Fibroblast of lung (primary cell): ENCODE measurements at regions not wholly inside any gene's neighbourhood (a gene's known extent, or its start where the extent isn't known, plus 50 kb on each side); places are given as distances from the start of the nearest gene placed in this dataset.

ENCODE experiments used
- DNase-seq, 2 donors: peaks; one replicate each; pipeline versions ENCODE4 v3.0.0 to v3.0.0-alpha.2; 2010; ENCODE audit warnings: low read depth in 2 of 2
- H2AFZ ChIP-seq: 2 replicates; pipeline ENCODE4 v1.5.1; 2012; ENCODE audit warnings: low read length, control low read depth, inconsistent platforms
- H3K27ac ChIP-seq: 2 replicates; pipeline ENCODE4 v1.5.1; 2011; ENCODE audit warnings: low read length, control low read depth; ENCODE audit not compliant: insufficient read depth
- H3K27me3 ChIP-seq: 2 replicates; pipeline ENCODE4 v1.5.1; 2011; ENCODE audit warnings: mild to moderate bottlenecking, low read length; ENCODE audit not compliant: control insufficient read depth, insufficient read depth
- H3K36me3 ChIP-seq: 2 replicates; pipeline ENCODE4 v1.5.1; 2011; ENCODE audit warnings: low read length; ENCODE audit not compliant: control insufficient read depth, insufficient read depth
- H3K4me1 ChIP-seq: 2 replicates; pipeline ENCODE4 v1.5.1; 2011; ENCODE audit warnings: low read length; ENCODE audit not compliant: control insufficient read depth, insufficient read depth; ENCODE audit errors: extremely low read depth
- H3K4me2 ChIP-seq: 2 replicates; pipeline ENCODE4 v1.5.1; 2011; ENCODE audit warnings: low read length, control low read depth; ENCODE audit not compliant: insufficient read depth; ENCODE audit errors: extremely low read depth
- H3K4me3 ChIP-seq, 4 experiments: fragments of 200-600 bp in 1 of 4; sonication (generic) in 1 of 4; replicated peaks in 1 of 4; 2 replicates each; pipeline ENCODE4 v1.5.1; 2011 to 2016; ENCODE audit warnings: low read length in 4 of 4, low read depth in 3 of 4, mild to moderate bottlenecking in 3 of 4, control low read depth in 2 of 4, inconsistent platforms in 1 of 4, mixed read lengths in 1 of 4; ENCODE audit not compliant: insufficient read depth in 1 of 4; ENCODE audit errors: control extremely low read depth in 1 of 4
- H3K79me2 ChIP-seq: 2 replicates; pipeline ENCODE4 v1.5.1; 2012; ENCODE audit warnings: mild to moderate bottlenecking, low read length, inconsistent platforms; ENCODE audit not compliant: control insufficient read depth, insufficient read depth
- H3K9ac ChIP-seq: 2 replicates; pipeline ENCODE4 v1.5.1; 2011; ENCODE audit warnings: mild to moderate bottlenecking, low read length, control low read depth; ENCODE audit not compliant: insufficient read depth
- H3K9me3 ChIP-seq: 2 replicates; pipeline ENCODE4 v1.5.1; 2012; ENCODE audit warnings: low read depth, low read length; ENCODE audit not compliant: control insufficient read depth, insufficient read depth
- H4K20me1 ChIP-seq: 2 replicates; pipeline ENCODE4 v1.5.1; 2011; ENCODE audit warnings: low read length; ENCODE audit not compliant: control insufficient read depth, insufficient read depth; ENCODE audit errors: extremely low read depth
- CTCF ChIP-seq, 2 donors: IDR thresholded peaks in 1 of 2; conservative IDR thresholded peaks in 1 of 2; 1 replicate in 1 of 2; 2 replicates in 1 of 2; pipeline ENCODE4 v1.5.1; 2011 to 2012; ENCODE audit warnings: low read length in 2 of 2, control low read depth in 1 of 2, inconsistent platforms in 1 of 2, low read depth in 1 of 2, mild to moderate bottlenecking in 1 of 2
- EZH2 ChIP-seq: IDR thresholded peaks from 2 replicates; pipeline ENCODE4 v1.5.1; 2012; ENCODE audit warnings: low read length, control low read depth, mild to moderate bottlenecking; ENCODE audit errors: missing control alignments

GRCh38 chr7:137078781-137079180 lies 210.3 kb downstream of the CHRM2 start:
- Histone ChIP-seq H3K4me1 (peaks cover 15% of the 10 kb centered on the region), H3K36me3 (no peaks in the 10 kb centered on the region), H3K27ac (no peak overlapping the region), H4K20me1 (no peaks in the 10 kb centered on the region), H3K9ac (no peak overlapping the region), H3K9me3 (no peaks in the 10 kb centered on the region), H3K27me3 (no peaks in the 10 kb centered on the region), H3K4me2 (no peak overlapping the region), H3K79me2 (no peaks in the 10 kb centered on the region), H3K4me3 (no peak overlapping the region), H2AFZ (no peak overlapping the region)
- TF ChIP-seq EZH2 = no peak
- no peak for TF ChIP-seq CTCF (conservative IDR thresholded peaks at IDR 0.05 in 1 of 2, IDR thresholded peaks at IDR 0.05 in 1 of 2; ENCODE audit: low read depth in 1 of 2, low read length in 2 of 2)
- no peak for DNase-seq

- Histone ChIP-seq H3K36me3 (no peaks in the 10 kb centered on the region), H3K4me2 (peak overlapping the region; percentile 38), H3K79me2 (no peaks in the 10 kb centered on the region), H3K4me3 (no peak overlapping the region), H4K20me1 (no peaks in the 10 kb centered on the region), H3K9ac (no peak overlapping the region), H3K27me3 (no peaks in the 10 kb centered on the region), H2AFZ (peak overlapping the region; percentile 24), H3K27ac (peak overlapping the region; percentile 46), H3K4me1 (peaks cover 15% of the 10 kb centered on the region), H3K9me3 (no peaks in the 10 kb centered on the region)
- peak; percentile 64 to 83 for DNase-seq
- TF ChIP-seq EZH2 (no peak), CTCF (conservative IDR thresholded peaks at IDR 0.05 in 1 of 2, IDR thresholded peaks at IDR 0.05 in 1 of 2; ENCODE audit: low read depth in 1 of 2, low read length in 2 of 2) (no peak)
Measured at GRCh38 chr7:137074391-137075030, 206.1 kb downstream of the CHRM2 start.

- Histone ChIP-seq H3K9me3 (no peaks in the 10 kb centered on the region), H3K9ac (no peak overlapping the region), H2AFZ (no peak overlapping the region), H4K20me1 (no peaks in the 10 kb centered on the region), H3K27me3 (no peaks in the 10 kb centered on the region), H3K4me1 (peaks cover 15% of the 10 kb centered on the region), H3K4me3 (no peak overlapping the region), H3K36me3 (no peaks in the 10 kb centered on the region), H3K79me2 (no peaks in the 10 kb centered on the region), H3K27ac (peak overlapping the region; percentile 46), H3K4me2 (no peak overlapping the region)
- no peak for TF ChIP-seq EZH2
- TF ChIP-seq CTCF (conservative IDR thresholded peaks at IDR 0.05 in 1 of 2, IDR thresholded peaks at IDR 0.05 in 1 of 2; ENCODE audit: low read depth in 1 of 2, low read length in 2 of 2) = no peak
- peak; percentile 17 to 82 for DNase-seq
Measured at GRCh38 chr7:137073571-137074325, 205.3 kb downstream of the CHRM2 start.
